ENCODE measurements at regions not wholly inside any gene's neighbourhood (a gene's known extent, or its start where the extent isn't known, plus 50 kb on each side); places are given as distances from the start of the nearest gene placed in this dataset.
"Not testable (repeated sequence)": the region's sequence is repeated elsewhere in the genome, so short reads cannot be mapped to it uniquely, and the experiment has no call there.

DNA sequence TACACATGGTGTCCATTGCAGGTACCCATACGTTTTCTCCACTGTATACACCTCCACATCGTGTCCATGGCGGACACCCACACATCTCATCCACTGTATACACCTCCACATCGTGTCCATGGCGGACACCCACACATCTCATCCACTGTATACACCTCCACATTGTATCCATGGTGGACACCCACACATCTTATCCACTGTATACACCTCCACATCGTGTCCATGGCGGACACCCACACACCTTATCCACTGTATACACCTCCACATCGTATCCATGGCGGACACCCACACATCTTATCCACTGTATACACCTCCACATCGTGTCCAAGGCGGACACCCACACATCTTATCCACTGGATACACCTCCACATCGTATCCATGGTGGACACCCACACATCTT, 50.4 kb upstream of the TTC34 start:
- not testable (repeated sequence) for DNase-seq

DNA sequence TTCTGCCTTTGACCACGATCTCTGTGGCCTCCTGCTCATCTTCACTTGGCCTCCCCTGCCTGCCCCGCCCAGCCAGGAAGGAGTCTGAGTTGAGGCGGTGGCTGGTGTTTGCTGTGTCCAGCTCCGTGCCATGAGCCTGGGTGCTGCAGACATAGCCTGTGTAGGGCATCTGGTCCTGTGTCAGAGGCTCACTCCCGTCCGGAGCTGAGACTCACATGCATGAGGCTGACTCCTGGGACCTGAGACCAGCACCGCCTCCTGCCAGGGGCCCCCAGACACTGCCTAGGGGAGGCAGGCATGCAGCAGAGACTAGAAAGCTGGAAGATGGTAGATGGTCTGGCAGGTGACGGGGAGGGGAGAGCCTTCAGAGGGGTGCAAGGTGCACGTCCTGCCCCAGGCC, 52.2 kb upstream of the TTC34 start:
- no peak for DNase-seq

DNA sequence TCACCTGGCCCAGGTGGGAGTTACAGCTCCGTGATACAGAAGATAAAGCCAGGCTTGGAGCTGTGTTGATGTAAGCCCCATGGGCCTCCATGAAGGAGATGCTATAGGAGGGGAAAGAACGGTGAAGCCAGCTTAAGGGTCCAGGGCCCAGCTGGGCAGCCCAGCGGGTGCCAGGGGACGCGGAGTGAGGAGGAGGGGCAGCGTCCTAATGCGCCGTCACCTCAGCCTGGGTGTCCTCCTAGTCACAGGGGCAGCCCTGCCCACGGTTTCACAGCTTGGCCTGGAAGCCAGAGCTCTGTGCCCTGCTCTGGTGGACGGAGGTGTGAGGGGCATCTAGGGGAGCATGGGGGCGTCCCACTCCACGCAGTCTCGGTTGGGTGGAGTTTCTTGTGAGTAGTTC, 52.7 kb upstream of the TTC34 start:
- no peak for DNase-seq

DNA sequence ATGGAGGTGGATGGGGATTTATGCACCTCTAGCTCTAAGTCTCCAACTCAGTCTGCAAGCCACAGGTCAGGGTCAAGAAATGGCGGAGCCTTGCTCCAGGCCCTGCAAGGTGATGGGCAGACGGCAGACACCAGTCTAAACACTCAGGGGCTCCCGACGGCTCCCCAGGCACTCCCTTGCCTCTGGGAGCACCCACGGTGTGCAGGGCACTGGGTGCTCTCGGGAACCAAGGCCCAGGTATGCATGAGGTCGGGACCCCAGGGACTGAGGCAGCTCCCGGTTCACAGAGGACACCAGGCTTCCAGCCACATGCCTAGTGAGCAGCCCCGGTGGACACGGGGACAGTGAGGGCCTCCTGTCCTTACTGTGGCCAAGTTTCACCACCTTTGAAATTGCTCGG, 53.1 kb upstream of the TTC34 start:
- no peak for DNase-seq

DNA sequence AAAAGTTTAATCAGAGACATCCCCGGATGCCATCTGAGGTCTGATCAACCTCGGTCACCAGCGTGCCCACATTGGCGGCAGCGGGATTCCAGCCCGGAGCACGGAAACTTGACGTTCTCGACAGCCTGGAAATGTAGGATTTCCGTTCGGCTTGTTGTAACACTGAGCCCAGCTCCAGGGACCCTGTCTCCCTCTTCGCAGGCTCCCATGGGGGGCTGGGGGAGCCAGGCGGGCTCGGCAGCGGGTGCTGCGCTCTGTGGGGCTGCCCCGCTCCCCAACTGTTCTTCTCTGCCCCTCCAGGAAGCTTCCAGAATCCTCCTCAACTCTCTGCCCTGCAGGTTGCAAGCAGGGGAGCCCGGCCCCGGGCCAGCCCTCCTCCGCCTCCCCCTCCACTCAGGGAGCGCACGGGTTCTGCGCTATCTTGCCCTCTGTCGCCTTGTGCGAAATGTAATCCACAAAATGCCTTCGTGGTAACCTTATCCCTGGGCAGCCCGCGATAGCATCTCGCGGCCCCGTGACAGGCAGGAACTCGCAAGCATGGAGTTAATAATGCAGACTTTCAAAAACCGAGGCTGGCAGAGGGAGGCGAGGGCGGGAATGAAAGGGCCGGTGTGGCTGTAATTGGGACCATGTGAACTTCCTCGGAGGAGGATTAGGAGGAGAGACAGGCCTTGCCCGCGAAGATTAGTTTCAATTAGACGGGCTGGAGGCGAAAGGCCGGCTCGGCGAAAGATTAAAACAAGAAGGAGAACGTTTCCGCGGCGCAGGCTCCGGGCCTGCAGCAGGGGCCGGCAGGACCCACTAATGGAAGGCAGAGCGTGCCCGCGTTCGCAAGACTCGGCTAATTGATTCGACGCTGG, 53.9 kb upstream of the TTC34 start:
- no peak for DNase-seq

DNA sequence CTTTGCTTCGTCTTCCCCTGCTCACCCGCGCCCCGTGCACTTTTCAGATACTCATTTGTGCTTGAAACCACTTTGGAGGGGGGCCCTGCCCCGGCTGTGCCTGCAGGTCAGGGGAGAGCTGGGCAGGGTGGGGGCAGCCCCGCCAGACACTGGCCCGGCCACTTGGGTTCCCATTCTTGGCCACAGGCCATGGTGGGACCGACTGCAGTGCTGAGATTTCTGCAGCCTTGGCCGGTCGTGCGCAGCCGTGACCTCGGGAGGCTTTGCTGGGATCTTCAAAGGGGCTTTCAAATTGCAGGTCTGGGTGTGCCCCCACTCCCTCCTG, 54.5 kb upstream of the TTC34 start:
- DNase-seq, result no peak

DNA sequence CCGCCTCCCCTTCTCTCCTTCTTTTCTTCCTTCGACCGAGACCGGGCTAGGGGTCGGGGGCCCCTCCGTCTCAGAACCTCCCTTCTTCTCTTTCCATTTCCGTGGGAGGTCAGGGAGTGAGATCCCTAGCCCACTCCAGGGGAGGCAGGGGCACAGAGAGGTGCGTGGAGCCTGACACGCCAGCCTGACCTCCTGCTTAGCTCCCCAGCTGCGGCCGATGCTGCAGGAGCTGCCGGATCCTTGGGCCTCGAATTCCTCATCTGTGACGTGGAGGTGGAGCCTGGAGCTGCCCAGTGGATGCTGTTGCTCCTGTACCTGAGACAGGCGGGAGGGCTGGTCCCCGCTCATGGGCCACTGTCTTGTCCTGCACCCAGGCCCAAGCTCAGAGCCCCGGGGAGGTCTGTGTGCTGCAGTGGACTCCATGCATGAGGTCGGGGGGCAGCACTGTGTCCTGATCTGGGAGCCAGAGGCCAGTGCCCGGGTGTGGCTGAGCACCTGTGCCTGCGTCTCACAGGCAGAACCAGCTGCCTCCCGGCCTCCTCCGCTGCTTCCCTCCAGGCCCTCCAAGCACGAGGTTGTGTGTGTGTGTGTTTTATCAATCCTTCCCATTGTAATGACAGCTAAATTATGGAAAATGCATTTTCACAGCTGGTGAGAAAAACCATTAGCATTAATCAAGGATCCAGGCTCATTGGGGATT, 55.3 kb upstream of the TTC34 start:
- no peak for DNase-seq

DNA sequence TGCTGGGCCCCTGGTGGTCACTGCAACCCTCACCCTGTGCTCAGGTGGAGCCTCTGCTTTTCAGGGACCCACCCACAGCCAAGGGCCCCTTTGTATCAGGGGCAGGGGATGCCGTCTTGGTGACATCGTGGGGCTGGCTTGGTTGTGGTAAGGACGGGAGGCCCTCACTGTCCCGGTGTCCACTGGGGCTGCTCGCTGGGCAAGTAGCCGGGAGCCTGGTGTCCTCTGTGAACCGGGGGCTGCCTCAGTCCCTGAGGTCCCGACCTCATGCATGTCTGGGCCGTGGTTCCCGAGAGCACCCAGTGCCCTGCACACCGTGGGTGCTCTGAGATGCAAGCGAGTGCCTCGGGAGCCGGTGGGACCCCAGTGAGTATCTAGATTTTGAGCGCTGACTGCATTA, 56.0 kb upstream of the TTC34 start:
- DNase-seq, result no peak

DNA sequence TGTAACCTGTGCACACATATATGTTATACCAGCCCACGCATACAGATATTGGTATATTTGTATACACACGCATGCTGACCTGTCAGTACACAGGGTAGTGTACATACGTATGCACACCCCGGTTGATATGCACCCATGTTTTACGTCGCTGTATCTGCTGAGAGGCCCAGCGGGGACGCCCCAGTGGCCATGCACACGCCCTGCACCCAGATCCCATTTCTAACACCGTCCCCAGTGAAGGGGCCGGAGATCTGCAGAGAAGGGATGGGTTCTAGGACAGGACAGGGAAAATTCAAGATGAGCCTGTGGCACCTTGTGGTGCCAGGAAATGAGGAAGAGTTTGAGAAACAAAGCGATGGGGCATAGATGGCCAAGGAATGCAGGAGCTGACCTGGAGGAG, 57.2 kb upstream of the TTC34 start:
- DNase-seq, result no peak

DNA sequence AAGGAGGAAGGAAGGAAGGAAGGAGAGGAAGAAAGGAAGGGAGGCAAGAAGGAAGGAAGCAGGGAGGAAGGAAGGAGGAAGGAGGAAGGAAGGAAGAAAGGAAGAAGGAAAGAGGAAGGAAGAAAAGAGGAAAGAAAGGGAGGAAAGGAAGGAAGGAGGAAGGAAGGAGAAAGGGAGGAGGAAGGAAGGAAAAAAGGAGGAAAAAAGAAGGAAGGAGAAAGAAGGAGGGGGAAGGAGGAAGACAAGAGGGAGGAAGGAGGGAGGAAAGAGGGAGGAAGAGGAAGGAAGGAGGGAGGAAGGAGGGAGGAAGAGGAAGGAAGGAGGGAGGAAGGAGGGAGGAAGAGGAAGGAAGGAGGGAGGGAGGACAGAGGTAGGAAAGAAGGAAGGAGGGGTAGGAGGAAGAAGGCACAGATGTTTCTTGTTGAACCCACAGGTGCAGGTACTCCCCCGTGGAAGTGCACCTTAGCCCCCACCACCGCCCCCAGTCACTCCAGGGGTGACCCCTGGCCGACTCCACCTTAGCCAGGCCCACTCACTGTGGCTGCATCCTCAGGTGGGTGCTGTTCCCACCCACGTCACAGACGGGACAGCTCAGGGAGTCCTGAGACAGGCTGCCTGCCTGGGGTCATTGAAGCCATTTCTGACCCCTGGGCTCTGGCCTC, 57.9 kb upstream of the TTC34 start:
- no peak for DNase-seq

DNA sequence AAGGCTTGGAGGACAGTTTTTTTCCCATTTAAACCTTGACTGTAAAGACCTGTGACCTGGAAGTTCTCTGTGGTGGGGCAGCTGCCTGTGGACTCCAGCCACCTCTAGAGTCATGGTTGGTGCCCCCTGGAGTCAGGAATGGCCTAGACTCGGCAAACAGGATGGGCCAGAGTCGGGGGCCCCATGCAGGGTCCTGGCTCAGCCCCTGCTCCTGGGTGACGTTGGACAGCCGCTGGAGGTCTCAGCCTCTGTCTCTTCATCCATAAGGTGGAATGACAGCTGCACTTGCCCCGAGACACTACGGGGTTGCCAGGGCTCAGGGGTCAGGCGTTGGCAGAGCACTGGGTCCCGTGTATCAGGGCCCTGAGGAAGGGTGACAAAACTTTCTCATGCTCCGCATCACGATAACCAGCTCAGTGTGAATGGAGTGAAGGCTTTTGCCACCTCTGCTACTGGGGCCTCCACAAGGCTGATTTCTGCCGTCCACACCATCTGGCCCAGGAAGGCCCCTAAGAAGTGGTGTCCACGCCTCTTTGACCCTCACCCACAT, 58.5 kb upstream of the TTC34 start:
- DNase-seq, result no peak

DNA sequence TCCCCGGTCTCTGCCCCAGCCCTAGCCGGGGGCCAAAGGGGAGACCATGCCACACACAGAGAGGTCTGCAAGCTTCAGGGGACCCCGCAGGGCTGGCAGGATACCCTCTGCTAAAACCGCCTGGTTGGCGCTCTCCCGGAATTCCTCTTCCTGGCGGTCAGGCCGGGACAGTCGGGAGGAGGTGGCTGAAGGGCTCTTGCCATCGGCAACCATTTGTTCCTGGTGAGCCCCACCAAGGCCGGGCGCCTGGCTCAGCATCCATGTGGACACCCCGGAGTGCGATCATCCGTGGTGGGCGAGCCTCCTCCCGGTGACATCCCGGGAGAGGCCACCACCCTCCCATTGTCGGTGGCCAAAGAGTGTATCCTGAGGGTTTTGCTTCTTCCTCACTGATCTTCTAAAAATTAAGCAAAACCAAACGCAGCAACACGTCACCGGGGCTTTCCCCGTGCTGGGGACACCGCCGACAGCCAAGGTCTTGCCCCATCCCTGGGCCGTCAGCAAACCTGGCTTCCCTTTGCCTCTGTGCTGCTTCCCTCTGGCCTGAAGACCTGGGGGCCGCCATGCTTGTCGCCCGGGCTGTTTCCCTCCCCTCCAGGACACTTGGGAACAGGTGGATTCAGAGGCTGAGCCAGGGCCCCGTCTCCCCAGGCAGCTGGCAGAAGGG, 59.1 kb upstream of the TTC34 start:
- no peak for DNase-seq

DNA sequence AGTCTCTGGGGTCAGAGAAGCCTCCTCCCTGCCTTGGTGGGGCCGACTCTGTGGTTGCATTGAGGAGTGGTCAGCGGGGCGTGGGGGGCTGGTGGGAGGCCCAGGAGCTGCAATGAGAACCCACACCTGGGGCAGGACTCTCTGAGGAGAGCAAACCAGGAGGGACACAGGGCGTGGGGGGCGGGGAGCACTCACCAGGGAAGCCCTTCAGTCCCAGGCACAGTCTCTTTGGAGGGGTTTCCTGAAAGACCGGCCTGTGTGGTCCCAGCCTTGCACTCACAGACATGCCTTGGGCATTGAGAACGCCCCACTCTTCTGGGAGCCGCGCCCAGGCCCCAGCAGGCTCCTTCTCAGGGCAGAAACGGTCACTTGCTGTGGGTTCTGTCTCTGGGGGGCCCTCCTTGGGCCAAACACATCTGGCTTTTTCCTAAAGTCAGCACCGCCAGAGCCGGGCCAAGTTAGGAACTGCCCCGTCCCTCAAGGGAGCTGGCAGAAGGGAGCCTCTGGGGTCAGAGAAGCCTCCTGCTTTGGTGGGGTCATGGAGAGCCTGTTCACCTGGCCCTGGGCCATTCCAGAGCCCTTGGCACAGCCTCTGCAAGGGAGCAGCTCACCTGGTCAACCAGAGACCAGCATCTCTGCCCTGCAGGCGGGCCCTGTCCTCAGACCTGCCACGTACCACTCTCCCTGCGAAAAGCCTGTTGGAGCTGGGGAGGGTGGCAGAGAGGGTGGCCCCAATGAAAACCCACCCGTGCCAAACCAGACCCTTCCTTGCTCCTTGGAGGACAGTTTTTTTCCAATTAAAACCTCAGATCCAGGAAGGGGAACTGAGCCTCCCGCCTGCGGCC, 59.9 kb upstream of the TTC34 start:
- DNase-seq, result no peak

DNA sequence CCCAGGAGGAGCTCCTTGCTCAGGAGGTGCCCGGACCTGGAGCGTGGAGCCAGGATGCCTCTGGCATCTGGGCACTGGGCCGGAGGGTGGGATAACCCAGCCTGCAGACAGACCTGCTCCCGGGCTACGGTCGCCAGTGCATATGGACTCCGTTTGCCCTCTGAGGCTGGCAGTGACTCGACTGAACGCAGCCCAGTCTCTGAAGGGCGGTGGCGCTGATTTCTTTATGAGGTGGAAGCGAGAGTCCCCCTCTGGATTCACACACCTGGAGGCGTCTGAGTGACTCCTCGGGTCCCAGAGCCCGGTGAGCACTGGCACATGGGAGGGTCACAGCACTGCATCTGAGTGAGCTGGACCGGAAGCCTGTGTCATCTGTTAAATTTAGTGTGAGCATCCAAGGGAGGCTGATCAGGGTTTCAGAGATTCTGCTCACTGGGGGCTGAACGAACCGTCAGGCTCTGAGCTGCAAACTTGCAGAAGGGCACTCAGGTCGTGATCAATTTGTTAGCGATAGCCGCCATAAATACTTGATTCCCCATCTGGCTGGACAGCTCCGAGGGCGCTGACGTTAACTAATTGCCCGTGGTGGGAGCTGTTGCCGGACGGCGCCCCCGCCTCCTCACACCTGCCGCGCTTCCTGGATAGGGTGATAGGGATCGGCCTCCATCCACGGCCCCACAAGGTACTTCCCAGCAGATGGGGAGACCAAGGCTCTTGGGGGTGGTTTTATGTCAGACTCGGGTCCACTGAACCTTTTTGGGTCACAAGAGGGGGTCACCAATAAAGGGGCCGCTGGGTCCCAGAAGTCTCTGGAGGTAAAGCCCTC, 60.7 kb upstream of the TTC34 start:
- DNase-seq, result no peak

DNA sequence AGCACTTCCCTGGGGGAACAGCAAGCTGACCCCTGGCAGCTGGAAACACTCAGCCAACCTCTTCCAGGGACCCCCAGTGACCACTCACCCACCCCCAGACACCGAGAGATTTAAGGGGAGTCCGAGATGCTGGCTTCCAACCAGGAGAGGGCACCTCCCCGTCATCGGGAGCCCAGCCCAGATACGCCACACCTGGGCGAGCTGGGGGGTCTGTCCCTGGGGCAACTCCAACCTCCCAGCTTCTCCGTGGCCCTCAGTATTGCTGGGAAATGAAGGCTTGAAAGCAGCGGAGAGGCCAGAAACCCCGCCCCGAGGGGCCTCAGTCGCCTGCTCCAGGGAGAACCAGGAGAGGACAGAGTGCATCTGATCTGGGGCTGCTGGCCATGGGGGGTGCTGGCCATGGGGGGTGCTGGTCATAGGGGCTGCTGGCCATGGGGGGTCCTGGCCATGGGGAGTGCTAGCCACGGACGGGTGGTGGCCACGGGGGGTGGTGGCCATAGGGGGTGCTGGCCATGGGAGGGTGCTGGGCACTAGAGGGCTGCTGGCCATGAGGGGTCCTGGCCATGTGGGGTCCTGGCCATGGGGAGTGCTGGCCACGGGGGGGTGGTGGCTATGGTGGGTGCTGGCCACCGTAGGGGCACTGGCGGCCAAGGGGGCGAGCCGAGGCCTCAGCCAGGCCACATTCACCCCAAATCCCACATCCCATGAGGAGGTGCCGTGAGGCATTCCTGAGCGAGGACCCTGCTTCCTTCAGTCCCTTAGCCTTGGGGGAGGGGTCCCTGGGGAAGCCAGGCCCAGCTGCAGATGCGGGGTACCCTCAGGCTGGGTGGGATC, 61.5 kb upstream of the TTC34 start:
- DNase-seq, result no peak

DNA sequence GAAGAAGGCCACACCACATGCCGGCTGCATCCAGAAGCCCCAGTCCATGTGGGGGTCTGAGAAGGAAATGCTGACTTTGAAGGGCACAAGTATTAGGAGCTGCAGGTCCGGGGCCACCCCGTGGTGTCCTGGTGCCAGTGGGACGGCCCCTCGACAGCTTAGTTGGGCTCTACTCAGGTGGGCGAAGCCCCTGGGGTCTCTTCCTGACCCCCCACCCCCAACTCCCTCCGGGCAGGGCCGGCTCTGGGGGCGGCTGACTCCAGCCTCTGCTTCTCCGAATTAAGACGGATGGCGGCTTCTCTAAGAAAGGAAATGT, 62.1 kb upstream of the TTC34 start:
- no peak for DNase-seq

DNA sequence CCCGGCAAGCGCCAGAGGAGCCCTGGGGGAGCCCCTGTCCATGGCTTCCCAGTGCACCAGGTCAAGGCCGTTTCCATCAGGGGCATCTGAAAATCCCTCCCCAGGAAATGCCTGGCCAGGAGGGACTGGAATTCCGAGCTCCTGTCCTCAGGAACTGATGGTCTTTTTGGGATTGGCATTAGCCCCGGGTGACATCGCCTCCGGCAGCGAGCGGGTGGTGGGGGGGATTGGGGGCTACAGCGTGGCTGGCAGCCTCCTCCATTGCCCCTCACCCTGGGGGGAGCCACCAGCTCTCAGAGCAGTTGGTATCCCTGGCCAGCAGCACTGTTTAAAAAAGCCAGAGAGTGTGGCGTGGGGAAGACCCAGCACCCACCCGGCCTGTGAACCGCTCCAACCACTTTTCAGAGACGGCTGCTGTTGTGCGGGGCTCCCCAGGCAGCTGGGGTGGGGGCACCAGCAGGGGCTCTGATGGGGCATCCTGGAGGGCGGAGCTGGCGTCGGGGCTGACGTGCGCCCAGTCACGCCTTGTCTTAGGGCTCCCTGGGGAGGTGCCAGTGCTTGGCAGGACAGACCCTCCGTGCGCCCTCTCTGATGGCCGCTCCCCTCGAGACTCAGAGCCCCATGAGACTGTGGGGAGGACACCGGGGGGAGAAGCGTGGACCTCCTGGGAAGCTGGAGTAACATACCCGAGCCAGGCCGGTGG, 62.9 kb upstream of the TTC34 start:
- no peak for DNase-seq

DNA sequence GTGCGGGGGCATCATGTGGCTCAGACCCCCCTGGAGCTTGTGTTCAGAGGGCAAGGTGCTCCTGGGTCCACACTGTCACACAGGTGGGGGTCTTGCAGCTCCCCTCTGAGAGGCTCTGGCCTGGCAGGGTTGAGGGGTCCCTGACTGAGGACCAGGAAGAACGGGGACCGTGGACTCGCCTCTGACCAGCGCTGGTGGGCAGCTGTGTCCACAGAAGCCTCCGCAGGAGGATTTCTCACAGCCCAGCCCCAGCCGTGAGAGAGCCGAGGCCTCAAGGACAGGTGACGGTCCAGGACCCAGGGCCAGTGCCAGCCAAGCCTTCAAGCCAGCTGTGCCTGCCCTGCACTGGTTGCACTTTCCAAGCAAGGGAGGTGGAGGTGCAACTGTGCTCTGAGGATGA, 63.5 kb upstream of the TTC34 start:
- no peak for DNase-seq

DNA sequence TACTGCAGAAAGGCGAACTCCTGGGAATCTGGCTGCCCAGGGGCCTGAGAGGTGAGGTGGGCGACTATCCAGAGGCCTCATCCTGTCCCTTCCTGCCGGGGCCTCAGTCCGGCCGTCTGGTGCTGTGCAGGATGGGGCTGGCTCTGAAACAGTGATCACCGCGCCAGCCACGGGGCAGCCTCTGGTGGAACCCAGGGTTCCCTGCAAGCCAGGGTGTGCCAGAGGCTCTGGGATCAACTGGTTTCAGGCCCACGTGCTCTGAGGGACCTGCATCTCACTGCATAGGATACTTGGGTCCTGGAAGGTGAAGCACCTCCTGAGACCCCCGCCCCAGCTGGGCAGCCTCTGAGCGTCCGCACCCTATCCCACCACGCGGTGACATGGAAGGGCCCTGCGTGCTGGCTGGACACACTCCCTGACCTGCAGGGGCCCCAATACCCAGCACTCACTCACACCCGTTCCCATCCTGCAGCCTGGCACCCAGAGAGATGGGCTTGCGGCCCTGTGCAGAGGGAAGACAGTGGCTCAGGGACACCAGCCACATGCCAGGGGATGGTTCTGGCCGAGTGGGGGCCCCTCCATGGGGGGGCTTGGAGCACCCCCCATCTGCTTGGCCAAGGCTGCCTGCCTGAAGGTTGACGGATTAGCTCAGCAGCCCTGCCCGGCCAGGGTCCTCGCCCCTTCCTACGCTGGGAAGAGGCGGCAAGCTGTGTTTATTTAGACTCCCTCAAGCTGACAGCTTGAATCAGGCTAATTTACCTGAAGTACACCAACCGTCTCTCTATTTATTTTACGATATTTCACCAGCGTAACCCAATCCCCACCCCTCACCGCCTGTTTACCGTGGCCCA, 64.3 kb upstream of the TTC34 start:
- peak; percentile 83 for DNase-seq

All from DMS79 treated with DMSO at 0.1 percent for 48 hours (cell line).